Smooth muscle cell (in vitro differentiated cells): ENCODE measurements at regions not wholly inside any gene's neighbourhood (a gene's known extent, or its start where the extent isn't known, plus 50 kb on each side); places are given as distances from the start of the nearest gene placed in this dataset.

ENCODE experiments used
- DNase-seq: peaks from one replicate; lab custom pipeline; 2025; ENCODE audit not compliant: unreplicated experiment; lab: John Stamatoyannopoulos, UW
- H2AFZ ChIP-seq: fragments of 200-600 bp; sonication (generic); 2 replicates; pipeline ENCODE4 v1.6.0; 2016; ENCODE audit warnings: antibody characterized with exemption, low read depth, mild to moderate bottlenecking
- H3F3A ChIP-seq: fragments of 200-600 bp; sonication (generic); 2 replicates; pipeline ENCODE4 v1.6.0; 2017; ENCODE audit warnings: antibody characterized with exemption, low read depth
- H3K27ac ChIP-seq: fragments of 200-600 bp; sonication (generic); 2 replicates; pipeline ENCODE4 v1.5.1; 2016; ENCODE audit warnings: low read depth, mild to moderate bottlenecking
- H3K27me3 ChIP-seq: fragments of 200-600 bp; sonication (generic); 2 replicates; pipeline ENCODE4 v1.6.1; 2016; ENCODE audit warnings: low read depth, mild to moderate bottlenecking
- H3K36me3 ChIP-seq: fragments of 200-600 bp; sonication (generic); 2 replicates; pipeline ENCODE4 v1.5.1; 2016; ENCODE audit warnings: low read depth
- H3K4me1 ChIP-seq: fragments of 200-600 bp; sonication (generic); 2 replicates; pipeline ENCODE4 v1.5.1; 2016; ENCODE audit warnings: low read depth
- H3K4me2 ChIP-seq: fragments of 200-600 bp; sonication (generic); 2 replicates; pipeline ENCODE4 v1.6.0; 2016; ENCODE audit warnings: mild to moderate bottlenecking
- H3K4me3 ChIP-seq: fragments of 200-600 bp; sonication (generic); 2 replicates; pipeline ENCODE4 v1.5.1; 2016; ENCODE audit warnings: mild to moderate bottlenecking
- H3K79me2 ChIP-seq: fragments of 200-600 bp; sonication (generic); 2 replicates; pipeline ENCODE4 v1.6.0; 2016; ENCODE audit warnings: low read depth, mild to moderate bottlenecking
- H3K9ac ChIP-seq: fragments of 200-600 bp; sonication (generic); 2 replicates; pipeline ENCODE4 v1.6.0; 2016; ENCODE audit warnings: low read depth
- H3K9me3 ChIP-seq: fragments of 200-600 bp; sonication (generic); replicated peaks from 2 replicates; pipeline ENCODE4 v1.5.1; 2016; ENCODE audit warnings: low read depth
- H4K20me1 ChIP-seq: fragments of 200-600 bp; sonication (generic); 2 replicates; pipeline ENCODE4 v1.6.0; 2016; ENCODE audit warnings: low read depth
- CTCF ChIP-seq: fragments of 200-600 bp; sonication (generic); IDR thresholded peaks from 2 replicates; pipeline ENCODE4 v1.5.1; 2017; ENCODE audit warnings: borderline replicate concordance, mild to moderate bottlenecking, antibody characterized with exemption; ENCODE audit not compliant: insufficient read depth, poor library complexity, severe bottlenecking
- WGBS: methylation state at CpG from one replicate; pipeline ENCODE4 v1.1.7; 2016; ENCODE audit warnings: low lambda C conversion rate; 5-methylcytosine and 5-hydroxymethylcytosine counted together

GRCh38 chr15:61421470-61421869 lies 192.4 kb upstream of the RORA start:
- no peak for TF ChIP-seq CTCF
- Histone ChIP-seq H2AFZ (no peak overlapping the region), H3K9me3 (no peaks in the 10 kb centered on the region), H3K4me1 (peaks cover 9% of the 10 kb centered on the region), H3K79me2 (no peaks in the 10 kb centered on the region), H3K27ac (no peak overlapping the region), H3K27me3 (peaks cover 9% of the 10 kb centered on the region), H3K4me3 (no peak overlapping the region), H3K36me3 (no peaks in the 10 kb centered on the region), H3F3A (no peaks in the 10 kb centered on the region), H4K20me1 (no peaks in the 10 kb centered on the region), H3K9ac (no peak overlapping the region), H3K4me2 (no peak overlapping the region)
- 84% methylated on average over 2 of the region's 2 CpGs for WGBS
- DNase-seq = no peak

GRCh38 chr15:61420546-61420945 lies 191.4 kb upstream of the RORA start:
- Histone ChIP-seq H3K4me3 (no peak overlapping the region), H3K27ac (no peak overlapping the region), H3K9ac (no peak overlapping the region), H3K4me1 (peaks cover 3% of the 10 kb centered on the region), H2AFZ (no peak overlapping the region), H3K36me3 (no peaks in the 10 kb centered on the region), H3K9me3 (no peaks in the 10 kb centered on the region), H3F3A (no peaks in the 10 kb centered on the region), H3K79me2 (no peaks in the 10 kb centered on the region), H3K4me2 (no peak overlapping the region), H3K27me3 (peaks cover 9% of the 10 kb centered on the region), H4K20me1 (no peaks in the 10 kb centered on the region)
- no peak for DNase-seq
- no peak for TF ChIP-seq CTCF

- Histone ChIP-seq H3K36me3 (no peaks in the 10 kb centered on the region), H3K4me3 (no peak overlapping the region), H3K4me2 (no peak overlapping the region), H3K27me3 (peaks cover 4% of the 10 kb centered on the region), H3K9me3 (no peaks in the 10 kb centered on the region), H3F3A (no peaks in the 10 kb centered on the region), H3K27ac (no peak overlapping the region), H2AFZ (no peak overlapping the region), H3K4me1 (no peaks in the 10 kb centered on the region), H3K79me2 (no peaks in the 10 kb centered on the region), H3K9ac (no peak overlapping the region), H4K20me1 (no peaks in the 10 kb centered on the region)
- 92% methylated on average over 2 of the region's 2 CpGs for WGBS
- no peak for DNase-seq
- no peak for TF ChIP-seq CTCF
These were observed 186.6 kb upstream of the RORA start for GRCh38 chr15:61415617-61416120.

- Histone ChIP-seq H2AFZ (no peak overlapping the region), H3K4me1 (no peaks in the 10 kb centered on the region), H3K9me3 (no peaks in the 10 kb centered on the region), H3F3A (no peaks in the 10 kb centered on the region), H4K20me1 (no peaks in the 10 kb centered on the region), H3K9ac (no peak overlapping the region), H3K79me2 (no peaks in the 10 kb centered on the region), H3K4me2 (no peak overlapping the region), H3K36me3 (no peaks in the 10 kb centered on the region), H3K4me3 (no peak overlapping the region), H3K27ac (no peak overlapping the region), H3K27me3 (no peaks in the 10 kb centered on the region)
- TF ChIP-seq CTCF = no peak
- no peak for DNase-seq
- WGBS = 68% methylated on average over 3 of the region's 3 CpGs
These were observed 182.9 kb upstream of the RORA start for GRCh38 chr15:61411902-61412510.
